Fibroblast of villous mesenchyme (primary cell): ENCODE measurements at regions not wholly inside any gene's neighbourhood (a gene's known extent, or its start where the extent isn't known, plus 50 kb on each side); places are given as distances from the start of the nearest gene placed in this dataset.
"Not testable (repeated sequence)": the region's sequence is repeated elsewhere in the genome, so short reads cannot be mapped to it uniquely, and the experiment has no call there.

ENCODE experiments used
- DNase-seq: peaks from one replicate; pipeline ENCODE4 v3.0.0-alpha.2; 2010; ENCODE audit warnings: low read depth
- H3K4me3 ChIP-seq: 2 replicates; pipeline ENCODE4 v1.5.1; 2011; ENCODE audit warnings: low read depth, mild to moderate bottlenecking, low read length

DNA sequence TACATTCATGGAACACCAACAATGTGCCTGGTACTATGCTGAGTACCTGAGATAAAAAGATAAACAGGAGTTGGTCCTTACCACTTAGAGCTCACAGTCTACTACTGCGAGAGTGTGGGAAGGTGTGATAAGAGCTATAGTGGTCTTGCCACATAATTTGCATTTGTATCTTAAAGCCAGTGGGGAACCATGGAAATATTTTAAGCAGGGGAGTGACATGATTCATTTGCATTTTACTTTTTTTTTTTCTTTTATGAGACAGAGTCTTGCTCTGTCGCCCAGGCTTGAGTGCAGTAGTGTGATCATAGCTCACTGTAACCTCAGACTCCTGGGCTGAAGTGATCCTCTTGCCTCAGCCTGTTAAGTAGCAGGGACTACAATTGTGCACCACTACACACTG lies 53.6 kb downstream of the SRGAP2 start:
- not testable (repeated sequence) for H3K4me3 ChIP-seq, DNase-seq

DNA sequence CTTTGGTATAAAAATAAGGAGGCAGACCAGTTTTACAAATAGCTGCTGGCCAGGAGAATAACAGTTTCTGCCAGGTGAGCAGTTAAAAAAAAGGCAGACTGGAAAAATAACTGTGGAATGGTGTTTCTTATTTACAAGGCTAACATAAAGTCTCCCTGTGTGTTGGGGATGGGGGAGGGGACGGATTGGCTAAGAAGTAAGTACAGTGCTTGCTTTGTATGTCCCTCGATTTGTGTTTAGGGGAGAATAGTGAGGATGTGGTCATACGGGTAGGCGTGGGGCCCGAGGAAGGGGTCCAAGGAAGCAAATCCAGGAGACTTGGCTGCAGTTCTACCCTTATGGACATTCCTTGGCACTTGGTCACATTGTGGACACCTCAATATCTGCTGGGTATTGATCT lies 58.1 kb downstream of the SRGAP2 start:
- not testable (repeated sequence) for DNase-seq, H3K4me3 ChIP-seq

DNA sequence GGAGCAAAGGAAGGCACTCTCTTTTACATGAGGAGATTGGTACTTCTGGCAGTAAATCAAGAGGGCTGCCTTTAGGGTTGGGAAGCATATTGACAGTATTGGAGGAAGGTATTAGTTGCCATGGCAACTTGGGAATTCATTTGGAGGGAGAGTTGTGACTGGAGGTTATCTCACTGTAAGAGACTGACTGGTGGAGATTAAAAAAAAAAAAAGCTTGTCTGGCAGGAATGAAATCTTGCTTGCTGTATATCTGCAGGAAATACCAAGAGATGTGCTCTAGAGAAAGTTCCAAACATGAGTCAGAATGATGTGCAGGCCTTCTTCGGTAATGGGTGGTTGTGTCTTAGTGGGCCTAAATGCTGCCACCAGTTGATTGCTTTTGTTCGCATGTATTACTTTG lies 59.1 kb downstream of the SRGAP2 start:
- H3K4me3 ChIP-seq, DNase-seq: not testable (repeated sequence)

DNA sequence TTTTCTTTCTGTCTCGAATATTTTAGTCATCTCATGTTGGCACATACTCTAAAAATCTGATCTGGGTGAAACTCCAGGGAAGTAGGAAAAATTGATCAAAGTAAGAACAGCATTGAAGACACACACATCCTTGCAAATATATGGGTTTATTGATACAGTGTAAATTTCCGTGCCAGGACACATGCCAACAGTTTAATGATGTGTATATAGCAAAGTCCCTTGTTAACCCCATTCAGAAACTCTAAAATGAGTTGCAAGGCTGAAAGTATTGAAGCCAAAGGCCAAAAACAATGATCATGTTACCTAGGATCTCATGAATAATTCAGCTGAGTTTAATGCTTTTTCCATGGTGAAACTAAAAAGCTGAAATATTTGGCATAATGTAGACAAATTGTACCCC lies 61.6 kb downstream of the SRGAP2 start:
- not testable (repeated sequence) for H3K4me3 ChIP-seq

DNA sequence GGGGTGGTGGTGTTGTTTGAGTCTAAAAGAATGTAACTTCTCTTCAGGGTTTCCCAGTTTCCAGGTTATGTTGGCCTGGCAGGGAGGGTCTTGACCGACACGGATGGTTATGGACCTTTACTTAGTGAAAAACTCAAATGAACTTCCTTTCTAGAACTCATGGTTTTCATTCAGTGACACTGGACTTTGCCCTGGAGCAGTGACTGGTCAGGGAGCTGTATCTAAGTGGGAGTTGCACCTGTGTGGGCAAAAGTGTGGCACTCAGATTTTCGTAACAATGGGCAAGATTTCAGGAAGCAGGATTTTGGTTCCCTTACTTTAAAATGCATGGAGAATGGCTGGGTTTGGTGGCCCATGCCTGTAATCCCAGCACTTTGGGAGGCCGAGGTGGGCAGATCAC lies 67.8 kb downstream of the SRGAP2 start:
- not testable (repeated sequence) for H3K4me3 ChIP-seq, DNase-seq

More for the DNA sequence above, 61.6 kb downstream of the SRGAP2 start:
- not testable (repeated sequence) for DNase-seq

DNA sequence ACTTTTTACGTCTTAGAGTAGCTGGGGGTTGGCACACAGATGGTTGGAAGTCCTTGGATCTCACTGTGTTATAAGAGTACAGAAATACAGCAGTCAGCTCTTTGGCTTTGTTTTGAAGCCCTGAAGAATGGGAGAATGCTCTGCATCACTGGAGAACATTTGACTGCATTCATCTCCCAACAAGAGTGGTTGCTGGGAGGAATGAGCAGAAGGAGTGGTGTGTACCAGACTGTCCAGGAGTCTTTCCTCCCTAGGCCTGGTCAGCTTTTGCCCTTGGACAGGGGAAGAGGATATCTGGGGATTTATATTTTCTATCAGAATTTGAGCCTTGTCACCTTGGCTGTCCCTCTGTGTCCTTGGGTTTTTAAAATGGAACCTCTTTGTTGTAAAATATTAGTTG lies 69.8 kb downstream of the SRGAP2 start:
- not testable (repeated sequence) for DNase-seq, H3K4me3 ChIP-seq

DNA sequence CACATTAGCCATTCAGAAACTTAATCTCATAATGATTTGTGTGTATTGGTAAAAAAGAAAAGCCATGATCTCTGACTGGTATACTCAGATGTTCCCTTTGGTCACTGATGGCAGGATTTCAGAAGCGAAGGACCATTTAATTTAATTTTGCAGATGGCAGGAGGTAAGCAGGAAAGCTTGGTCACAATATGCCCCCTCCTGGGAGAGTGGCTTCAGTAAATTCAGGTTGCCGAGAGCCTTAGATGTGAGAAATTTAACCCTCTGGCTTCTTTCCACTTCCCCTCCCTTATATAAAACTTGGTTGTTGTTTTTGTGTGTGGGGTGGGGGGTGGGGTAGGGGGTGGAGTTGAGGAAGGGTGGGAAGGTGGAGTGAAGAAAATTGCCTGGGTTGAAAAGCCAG lies 72.8 kb downstream of the SRGAP2 start:
- DNase-seq, H3K4me3 ChIP-seq: not testable (repeated sequence)

DNA sequence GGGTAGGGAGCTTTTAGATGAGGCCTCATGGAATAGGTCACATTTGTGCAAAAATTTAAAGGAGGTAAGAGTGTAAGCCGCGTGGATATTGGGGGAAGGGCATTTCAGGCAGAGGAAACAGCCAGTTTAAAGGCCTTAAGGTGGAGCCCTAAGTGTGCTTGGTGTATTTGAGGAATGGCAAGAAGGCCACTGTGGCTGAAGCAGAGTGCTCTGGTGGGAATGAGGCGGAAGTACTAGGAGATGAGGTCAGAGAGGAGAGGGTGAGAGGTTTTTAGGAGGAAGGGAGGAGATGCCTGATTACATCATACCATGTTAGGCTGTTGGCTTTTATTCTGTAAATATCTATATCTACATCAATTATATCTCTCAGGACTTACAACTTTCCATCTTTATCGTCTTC lies 75.3 kb downstream of the SRGAP2 start:
- peak; percentile 20 for DNase-seq
- not testable (repeated sequence) for H3K4me3 ChIP-seq

DNA sequence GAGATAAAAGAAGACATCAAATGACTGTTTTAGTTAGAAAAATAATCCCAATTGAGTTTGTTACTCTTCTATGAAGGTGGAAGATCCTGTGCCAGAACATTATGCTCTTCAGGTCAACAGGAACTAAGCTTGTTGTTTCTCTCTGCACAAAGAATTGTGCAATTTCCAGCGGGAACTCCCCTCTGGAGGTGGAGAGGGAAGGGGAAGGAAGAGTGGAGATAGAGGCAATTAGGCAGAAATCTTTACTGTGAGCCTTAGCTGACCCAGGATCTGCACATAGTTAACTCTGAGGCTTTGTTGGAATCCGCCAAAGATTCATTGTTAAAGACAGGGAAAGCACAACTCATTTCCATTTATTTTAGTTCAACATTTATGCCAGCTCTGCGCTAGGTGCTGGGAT lies 77.3 kb downstream of the SRGAP2 start:
- not testable (repeated sequence) for DNase-seq, H3K4me3 ChIP-seq

DNA sequence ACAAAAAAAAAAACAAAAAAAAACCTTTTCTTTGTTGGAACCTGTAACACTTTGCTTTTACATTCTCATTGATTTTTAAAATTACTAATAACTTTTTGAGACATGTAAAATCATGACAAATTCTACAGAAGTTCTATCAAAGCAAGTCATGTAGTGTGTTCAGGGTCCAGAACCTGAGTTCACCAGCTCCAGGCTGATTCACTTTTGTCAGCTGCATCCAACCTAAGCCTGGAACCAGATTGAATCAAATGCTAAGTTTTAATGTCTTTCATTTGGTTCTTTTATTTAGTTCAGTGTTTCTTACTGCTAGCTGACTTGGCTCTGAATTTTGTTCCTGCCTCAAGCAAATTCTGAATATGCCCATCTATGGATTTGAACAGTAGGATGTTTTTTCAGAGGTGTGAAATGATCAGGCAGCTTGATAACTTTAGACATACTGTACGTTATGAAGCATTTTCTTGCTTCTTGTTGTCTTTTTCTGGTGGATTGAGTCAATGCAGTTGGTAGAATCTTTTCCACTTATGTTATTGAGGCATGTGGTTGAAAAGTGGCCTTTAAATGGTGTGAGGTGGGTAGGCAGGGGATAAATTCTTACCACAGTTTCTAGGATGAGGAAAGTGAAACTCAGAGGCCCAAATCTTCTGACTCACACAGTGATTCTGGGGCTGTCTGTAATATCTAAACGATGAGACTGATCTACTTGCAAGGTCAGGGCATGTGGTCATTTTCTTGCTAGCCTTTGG lies 78.7 kb downstream of the SRGAP2 start:
- not testable (repeated sequence) for DNase-seq, H3K4me3 ChIP-seq

DNA sequence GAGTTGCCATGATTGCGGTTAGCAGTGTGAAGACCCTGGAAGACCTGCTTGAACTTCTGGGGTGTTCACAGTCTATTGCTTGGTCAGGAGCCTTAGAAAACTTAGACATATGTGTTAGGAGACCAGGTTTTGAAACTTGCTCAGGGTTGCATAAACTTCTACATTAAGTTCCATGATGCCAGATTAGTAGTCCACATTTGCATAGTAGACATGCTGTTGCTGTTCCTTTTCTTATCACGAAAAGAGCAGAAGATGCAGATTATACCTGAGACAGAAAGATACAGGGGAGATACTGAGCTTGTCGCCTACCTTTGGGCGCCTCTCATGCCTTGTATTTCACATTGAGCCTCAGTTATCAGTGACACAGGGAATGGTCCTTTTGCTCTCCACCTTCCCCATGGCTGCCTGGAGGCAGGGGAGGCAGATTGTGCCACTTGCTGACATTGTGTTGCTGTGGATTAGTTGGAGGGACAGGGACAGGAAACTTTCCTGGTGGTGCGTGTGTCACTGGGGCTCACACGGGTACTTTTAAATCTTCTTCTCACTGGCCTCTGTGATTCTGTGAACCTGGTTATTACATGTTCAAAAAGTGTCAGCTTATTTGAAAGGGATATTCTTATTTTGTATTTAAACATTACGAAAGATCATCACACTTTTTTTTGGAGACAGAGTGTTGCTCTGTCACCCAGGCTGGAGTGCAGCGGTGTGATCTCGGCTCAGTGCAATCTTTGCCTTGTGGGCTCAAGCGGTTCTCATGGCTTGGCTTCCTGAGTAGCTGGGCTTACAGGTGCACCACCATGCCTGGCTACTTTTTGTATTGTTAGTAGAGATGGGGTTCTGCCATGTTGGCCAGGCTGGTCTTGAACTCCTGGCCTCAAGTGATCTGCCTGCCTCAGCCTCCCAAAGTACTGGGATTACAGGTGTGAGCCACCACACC lies 82.0 kb downstream of the SRGAP2 start:
- not testable (repeated sequence) for DNase-seq, H3K4me3 ChIP-seq

DNA sequence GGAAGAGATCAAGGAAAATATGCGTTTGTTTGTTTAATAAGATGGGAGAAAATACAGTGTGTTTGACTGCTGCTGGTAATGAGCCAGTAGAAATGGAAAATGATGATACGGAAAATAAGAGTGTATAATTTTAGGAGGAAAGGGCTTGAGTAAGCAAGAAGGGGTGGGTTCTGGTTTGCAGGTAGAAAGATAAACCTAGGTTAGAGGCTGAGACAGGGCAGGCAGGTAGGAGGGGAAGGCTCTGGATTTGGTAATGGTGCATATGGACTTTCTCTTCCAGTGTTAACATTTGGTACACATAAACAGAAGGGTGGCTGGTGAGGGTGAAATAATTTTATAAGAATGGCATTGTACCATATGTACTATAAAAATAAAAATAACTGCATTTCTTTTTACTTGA lies 84.4 kb downstream of the SRGAP2 start:
- DNase-seq, H3K4me3 ChIP-seq: not testable (repeated sequence)

DNA sequence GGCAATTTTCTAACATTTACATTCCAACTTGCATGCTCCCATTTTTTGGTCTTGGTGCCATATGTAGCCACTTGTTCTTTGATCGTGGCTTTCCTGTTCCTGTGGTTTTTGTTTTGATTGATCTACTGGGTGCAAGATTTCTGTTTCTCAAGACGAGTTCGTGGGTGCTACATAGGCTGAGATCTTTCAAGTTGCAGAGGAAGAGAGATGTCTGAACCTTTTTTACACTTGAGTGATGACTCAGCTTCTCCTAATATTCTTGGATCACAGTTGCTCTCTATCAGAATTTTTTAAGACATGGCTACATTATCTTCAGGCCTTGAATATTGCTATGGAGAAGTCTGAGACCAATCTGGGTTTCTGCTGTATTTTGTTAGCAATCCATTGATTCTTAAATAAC lies 85.1 kb downstream of the SRGAP2 start:
- DNase-seq, H3K4me3 ChIP-seq: not testable (repeated sequence)

DNA sequence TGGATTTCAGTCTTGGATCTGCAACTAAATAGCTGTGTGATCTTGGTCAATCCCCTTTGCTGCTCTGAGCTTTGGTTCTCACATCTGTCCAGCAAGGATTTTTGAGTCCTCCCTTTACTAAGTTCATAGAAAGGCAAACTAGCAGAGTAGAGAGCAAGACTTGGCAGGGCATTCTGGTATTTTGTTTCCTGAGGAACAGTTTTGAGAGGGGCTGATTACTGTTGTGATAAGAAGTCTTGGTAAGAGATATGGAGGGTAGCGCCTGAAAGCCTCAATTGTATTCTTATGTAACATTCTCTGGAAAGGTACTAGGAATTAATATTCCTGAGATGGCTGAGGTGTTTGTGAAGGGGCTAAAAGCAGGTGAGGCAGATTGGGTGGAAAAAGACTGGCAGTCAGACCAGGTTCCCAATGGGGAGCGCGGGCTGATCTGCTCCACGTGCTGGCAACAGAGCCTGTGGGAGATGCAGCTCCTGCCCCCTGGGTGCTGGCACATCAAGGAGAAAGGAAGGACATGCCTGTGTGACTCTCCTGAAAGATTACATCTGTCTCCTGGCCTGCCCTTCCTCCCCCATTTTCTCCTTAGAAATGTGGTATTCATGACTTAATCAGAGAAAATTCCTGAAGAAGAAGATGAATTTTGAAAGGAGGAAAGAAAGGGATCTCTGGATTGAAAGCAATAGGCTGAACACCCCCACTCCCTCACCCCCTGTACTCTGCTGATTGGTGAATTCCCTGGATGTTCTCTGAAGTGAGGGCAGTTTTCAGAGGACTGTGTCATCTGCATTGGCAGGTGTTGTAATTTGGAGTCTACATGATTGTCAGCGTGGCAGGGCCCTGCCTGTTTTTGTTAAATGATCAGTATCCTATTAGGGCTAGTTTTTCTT lies 94.0 kb downstream of the SRGAP2 start:
- not testable (repeated sequence) for DNase-seq, H3K4me3 ChIP-seq

DNA sequence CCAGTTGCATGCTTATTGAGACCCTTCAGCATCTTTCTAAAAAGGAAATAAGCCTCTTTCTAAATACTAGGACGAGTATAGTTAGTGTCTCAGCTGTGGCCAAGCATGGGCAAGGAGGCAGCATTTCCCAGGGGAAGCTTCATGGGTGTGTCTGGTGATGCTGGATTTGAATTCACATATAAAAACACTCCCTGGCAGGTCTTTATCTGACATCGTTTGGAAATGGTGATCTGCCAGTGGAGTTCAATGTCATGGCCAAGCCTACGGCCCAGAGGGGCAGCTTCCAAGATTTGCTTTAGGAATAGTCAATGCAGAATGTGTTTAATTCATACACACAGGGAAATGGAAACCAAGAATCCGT lies 94.7 kb downstream of the SRGAP2 start:
- DNase-seq, H3K4me3 ChIP-seq: not testable (repeated sequence)

DNA sequence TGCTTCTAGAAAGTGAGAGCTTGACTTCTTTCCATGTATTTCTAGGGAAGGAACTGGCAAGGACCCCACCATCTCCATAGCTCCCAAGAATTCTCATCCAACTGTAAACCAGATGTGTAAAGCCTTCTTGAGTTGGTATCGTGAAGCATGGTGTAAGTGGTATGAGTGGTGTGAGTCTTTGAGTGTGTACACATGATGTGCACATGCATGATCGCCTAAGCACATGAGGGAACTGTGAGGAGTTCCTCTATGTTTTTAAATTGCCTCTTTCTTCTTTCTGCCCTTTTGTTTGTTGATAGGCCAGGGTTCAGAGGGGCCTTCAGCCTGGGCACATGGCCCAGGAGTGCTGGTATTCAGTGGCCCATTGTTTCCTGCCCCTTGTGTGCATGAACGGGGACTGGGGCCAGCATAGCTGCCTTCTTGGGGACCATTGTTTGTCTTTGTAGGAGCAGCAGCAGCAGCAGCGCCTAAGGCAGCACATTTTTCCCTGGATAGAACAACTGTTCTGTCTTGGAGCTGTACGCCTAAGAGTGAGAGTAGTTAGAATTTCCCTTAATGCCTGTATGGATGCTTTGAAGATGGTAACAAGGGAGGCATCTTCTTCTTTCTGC lies 95.9 kb downstream of the SRGAP2 start:
- DNase-seq, H3K4me3 ChIP-seq: not testable (repeated sequence)

DNA sequence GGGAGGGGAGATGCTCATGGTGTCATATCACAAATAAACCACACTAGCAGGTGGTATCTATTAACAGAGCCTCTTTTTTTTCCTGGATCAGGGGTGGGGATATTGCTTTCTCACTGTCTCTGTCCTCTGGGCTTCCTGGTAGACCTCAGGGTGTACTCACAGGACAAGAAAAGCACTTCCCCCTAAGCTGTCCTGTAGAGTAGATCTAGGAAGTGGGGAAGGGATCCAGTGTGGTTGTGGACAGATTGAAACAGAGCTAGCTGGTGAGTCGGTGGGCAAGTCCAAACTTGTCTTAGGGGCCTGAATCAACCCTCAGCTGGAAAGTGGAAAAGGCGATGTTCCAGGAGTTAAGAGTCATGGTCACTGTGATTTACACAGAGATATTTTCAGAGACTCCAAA lies 96.6 kb downstream of the SRGAP2 start:
- H3K4me3 ChIP-seq, DNase-seq: not testable (repeated sequence)

DNA sequence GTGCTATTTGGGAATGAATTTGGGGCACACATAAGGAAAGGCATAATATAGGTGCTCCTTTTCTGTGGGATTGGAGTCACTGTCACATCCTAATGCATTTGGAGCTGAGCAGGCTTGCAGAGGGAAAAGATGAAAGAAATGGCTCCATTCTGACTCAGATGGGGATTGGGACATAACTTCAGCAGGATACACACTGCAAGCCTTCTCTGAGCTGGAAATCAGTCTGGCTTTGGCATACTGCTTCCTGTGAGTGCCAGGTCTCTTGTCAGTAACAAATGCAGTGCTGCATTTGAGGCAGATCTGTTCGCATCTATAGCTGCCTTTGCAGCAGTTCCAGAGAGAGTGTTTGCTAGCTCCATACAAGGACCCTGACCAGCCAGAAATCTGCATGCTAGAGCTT lies 98.7 kb downstream of the SRGAP2 start:
- not testable (repeated sequence) for H3K4me3 ChIP-seq, DNase-seq

DNA sequence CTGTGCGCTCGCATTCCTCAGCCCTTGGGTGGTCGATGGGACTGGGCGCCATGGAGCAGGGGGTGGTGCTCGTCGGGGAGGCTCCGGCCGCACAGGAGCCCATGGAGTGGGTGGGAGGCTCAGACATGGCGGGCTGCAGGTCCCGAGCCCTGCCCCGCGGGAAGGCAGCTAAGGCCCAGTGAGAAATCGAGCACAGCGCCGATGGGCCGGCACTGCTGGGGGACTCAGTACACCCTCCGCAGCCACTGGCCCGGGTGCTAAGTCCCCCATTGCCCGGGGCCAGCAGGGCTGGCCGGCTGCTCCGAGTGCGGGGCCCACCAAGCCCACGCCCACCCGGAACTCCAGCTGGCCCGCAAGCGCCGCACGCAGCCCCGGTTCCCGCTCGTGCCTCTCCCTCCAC lies 104.1 kb downstream of the SRGAP2 start:
- not testable (repeated sequence) for H3K4me3 ChIP-seq, DNase-seq
